ENCODE measurements at regions not wholly inside any gene's neighbourhood (a gene's known extent, or its start where the extent isn't known, plus 50 kb on each side); places are given as distances from the start of the nearest gene placed in this dataset.

- Histone ChIP-seq H3K27me3 (no peaks in the 10 kb centered on the region), H3K36me3 (no peaks in the 10 kb centered on the region), H3K27ac (no peak overlapping the region), H3K9me3 (no peaks in the 10 kb centered on the region), H3K4me1 (no peaks in the 10 kb centered on the region), H3K4me3 (no peak overlapping the region)
- TF ChIP-seq CTCF (IDR thresholded peaks at IDR 0.05): no peak
- DNase-seq (ENCODE audit: low spot score): no peak
Observed at GRCh38 chr12:97047361-97047760, 140.3 kb downstream of the NEDD1 start.

- H3K4me1 ChIP-seq: no peaks in the 10 kb centered on the region
- no peaks in the 10 kb centered on the region for H3K27me3 ChIP-seq
- no peak overlapping the region for H3K4me3 ChIP-seq
- H3K9me3 ChIP-seq: no peaks in the 10 kb centered on the region
- no peak for TF ChIP-seq CTCF (IDR thresholded peaks at IDR 0.05)
- H3K27ac ChIP-seq: no peak overlapping the region
- no peak for DNase-seq (ENCODE audit: low spot score)
- no peaks in the 10 kb centered on the region for H3K36me3 ChIP-seq
Observed at GRCh38 chr12:97048421-97049035, 141.5 kb downstream of the NEDD1 start.

- Histone ChIP-seq H3K27me3 (no peaks in the 10 kb centered on the region), H3K4me1 (no peaks in the 10 kb centered on the region), H3K36me3 (no peaks in the 10 kb centered on the region), H3K27ac (no peak overlapping the region), H3K9me3 (no peaks in the 10 kb centered on the region), H3K4me3 (no peak overlapping the region)
- no peak for DNase-seq (ENCODE audit: low spot score)
- no peak for TF ChIP-seq CTCF (IDR thresholded peaks at IDR 0.05)
Observed at GRCh38 chr12:97050509-97050908, 143.5 kb downstream of the NEDD1 start.

GRCh38 chr12:97051341-97051740 is 144.3 kb downstream of the NEDD1 start:
- Histone ChIP-seq H3K4me1 (no peaks in the 10 kb centered on the region), H3K27ac (no peak overlapping the region), H3K4me3 (no peak overlapping the region), H3K27me3 (no peaks in the 10 kb centered on the region), H3K36me3 (no peaks in the 10 kb centered on the region), H3K9me3 (no peaks in the 10 kb centered on the region)
- TF ChIP-seq CTCF (IDR thresholded peaks at IDR 0.05): no peak
- DNase-seq (ENCODE audit: low spot score): no peak

- H3K27me3 ChIP-seq: no peaks in the 10 kb centered on the region
- no peaks in the 10 kb centered on the region for H3K9me3 ChIP-seq
- no peak for TF ChIP-seq CTCF (IDR thresholded peaks at IDR 0.05)
- H3K27ac ChIP-seq: no peak overlapping the region
- no peaks in the 10 kb centered on the region for H3K36me3 ChIP-seq
- no peak for DNase-seq (ENCODE audit: low spot score)
- H3K4me3 ChIP-seq: no peak overlapping the region
- no peaks in the 10 kb centered on the region for H3K4me1 ChIP-seq
Observed at GRCh38 chr12:97061171-97061570, 154.1 kb downstream of the NEDD1 start.

- TF ChIP-seq CTCF (IDR thresholded peaks at IDR 0.05): no peak
- H3K4me3 ChIP-seq: no peak overlapping the region
- H3K27ac ChIP-seq: no peak overlapping the region
- no peaks in the 10 kb centered on the region for H3K9me3 ChIP-seq
- no peaks in the 10 kb centered on the region for H3K36me3 ChIP-seq
- H3K4me1 ChIP-seq: no peaks in the 10 kb centered on the region
- H3K27me3 ChIP-seq: no peaks in the 10 kb centered on the region
- no peak for DNase-seq (ENCODE audit: low spot score)
Observed at GRCh38 chr12:97063292-97063935, 156.4 kb downstream of the NEDD1 start.

Data from right atrium auricular region (tissue), 2 donors.